Cardiac septum (tissue), 1 donor: ENCODE measurements at regions not wholly inside any gene's neighbourhood (a gene's known extent, or its start where the extent isn't known, plus 50 kb on each side); places are given as distances from the start of the nearest gene placed in this dataset.
"Not testable (repeated sequence)": the region's sequence is repeated elsewhere in the genome, so short reads cannot be mapped to it uniquely, and the experiment has no call there.

Source experiments
- DNase-seq: peaks from one replicate; pipeline ENCODE4 v3.0.0-alpha.2; 2020; ENCODE audit warnings: low spot score
- intact Hi-C: fragments of 100-400 bp; cut with DNase I; formaldehyde crosslinking; loops from one replicate; pipeline ENCODE4 v1.14.0; 2022
- donor health status: DM: no; HTN: no; CAD: no.

GRCh38 chr22:25388415-25388814 lies 169.0 kb downstream of the CRYBB2 start:
- DNase-seq: no peak
- intact Hi-C loops: no loop called here

- DNase-seq: no peak
- intact Hi-C loops: no loop called here
Observed at GRCh38 chr22:25388866-25389540, 169.6 kb downstream of the CRYBB2 start.

- DNase-seq: no peak
- intact Hi-C loops: no loop called here
Observed at GRCh38 chr22:25389541-25389919, 170.1 kb downstream of the CRYBB2 start.

- DNase-seq: no peak
- intact Hi-C loops: no loop called here
Observed at GRCh38 chr22:25390297-25391240, 171.1 kb downstream of the CRYBB2 start.

- intact Hi-C loops: no loop called here
Observed at GRCh38 chr22:25392584-25392983, 171.9 kb upstream of the GRK3 start.

GRCh38 chr22:25393121-25393805 lies 171.2 kb upstream of the GRK3 start:
- DNase-seq: no peak
- intact Hi-C loops: no loop called here

More at GRCh38 chr22:25392584-25392983, 171.9 kb upstream of the GRK3 start:
- no peak for DNase-seq

- intact Hi-C loops: no loop called here
- no peak for DNase-seq
Observed at GRCh38 chr22:25395468-25395867, 169.0 kb upstream of the GRK3 start.

- no peak for DNase-seq
- intact Hi-C loops: no loop called here
Observed at GRCh38 chr22:25395915-25396314, 168.6 kb upstream of the GRK3 start.

GRCh38 chr22:25396615-25397200 lies 167.8 kb upstream of the GRK3 start:
- DNase-seq: no peak
- intact Hi-C loops: no loop called here

GRCh38 chr22:25397616-25398015 lies 166.9 kb upstream of the GRK3 start:
- intact Hi-C loops: no loop called here
- DNase-seq: no peak

- intact Hi-C loops, DNase-seq: not testable (repeated sequence)
Observed at GRCh38 chr22:25398591-25399062, 165.8 kb upstream of the GRK3 start.

GRCh38 chr22:25399649-25400151 lies 164.8 kb upstream of the GRK3 start:
- DNase-seq: no peak
- intact Hi-C loops: loop anchor here (5.0 kb wide), 1 partner anchor 37 kb away; no protein-coding TSS in a partner anchor

- intact Hi-C loops: loop anchor here (5.0 kb wide), 1 partner anchor 40 kb away; no protein-coding TSS in a partner anchor
- peak; percentile 26 for DNase-seq
Observed at GRCh38 chr22:25402160-25402500, 162.3 kb upstream of the GRK3 start.

GRCh38 chr22:25402501-25403283 lies 161.8 kb upstream of the GRK3 start:
- intact Hi-C loops: loop anchor here (5.0 kb wide), 1 partner anchor 40 kb away; no protein-coding TSS in a partner anchor

GRCh38 chr22:25403284-25403810 lies 161.1 kb upstream of the GRK3 start:
- no peak for DNase-seq
- intact Hi-C loops: loop anchor here (5.0 kb wide), 1 partner anchor 41 kb away; no protein-coding TSS in a partner anchor

More at GRCh38 chr22:25402501-25403283, 161.8 kb upstream of the GRK3 start:
- DNase-seq: peak; percentile 74

- DNase-seq: peak; percentile 71
- intact Hi-C loops: loop anchor here (5.0 kb wide), 1 partner anchor 42 kb away; no protein-coding TSS in a partner anchor
Observed at GRCh38 chr22:25403811-25404471, 160.5 kb upstream of the GRK3 start.

GRCh38 chr22:25404556-25404927 lies 159.9 kb upstream of the GRK3 start:
- DNase-seq: peak; percentile 64

More at GRCh38 chr22:25404556-25404927, 159.9 kb upstream of the GRK3 start:
- intact Hi-C loops: loop anchor here (5.0 kb wide), 1 partner anchor 42 kb away; no protein-coding TSS in a partner anchor
